GM18907 (cell line): ENCODE measurements at regions not wholly inside any gene's neighbourhood (a gene's known extent, or its start where the extent isn't known, plus 50 kb on each side); places are given as distances from the start of the nearest gene placed in this dataset.
"Not testable (repeated sequence)": the region's sequence is repeated elsewhere in the genome, so short reads cannot be mapped to it uniquely, and the experiment has no call there.

ENCODE experiments used
- ATAC-seq: cut with Tn5 transposase; IDR thresholded peaks from one replicate; pipeline ENCODE4 v1.9.1; 2021; ENCODE audit warnings: mild to moderate bottlenecking, moderate library complexity; ENCODE audit not compliant: unreplicated experiment

GRCh38 chr3:5731100-5731499 is 543.6 kb downstream of the EDEM1 start:
- no peak for ATAC-seq

- ATAC-seq, result no peak
Observed at GRCh38 chr3:5732081-5732480, 544.6 kb downstream of the EDEM1 start.

DNA sequence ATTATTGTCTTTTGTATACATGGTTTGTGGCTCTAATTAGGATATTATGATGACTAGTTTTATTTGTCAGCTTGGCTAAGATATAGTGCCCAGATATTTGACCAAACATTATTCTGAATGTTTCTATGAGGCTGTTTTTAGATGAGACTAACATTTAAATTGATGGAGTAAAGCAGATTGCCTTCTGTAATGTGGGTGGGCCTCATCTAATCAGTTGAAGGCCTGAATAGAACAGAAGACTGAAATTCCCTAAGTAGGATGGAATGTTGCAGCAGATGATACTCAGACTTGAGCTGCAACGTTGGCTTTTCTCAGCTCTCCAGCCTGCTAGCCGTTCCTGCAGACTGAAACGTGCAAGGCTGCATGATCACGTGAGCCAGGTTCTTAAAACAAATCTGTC is 546.5 kb downstream of the EDEM1 start:
- ATAC-seq, result no peak

DNA sequence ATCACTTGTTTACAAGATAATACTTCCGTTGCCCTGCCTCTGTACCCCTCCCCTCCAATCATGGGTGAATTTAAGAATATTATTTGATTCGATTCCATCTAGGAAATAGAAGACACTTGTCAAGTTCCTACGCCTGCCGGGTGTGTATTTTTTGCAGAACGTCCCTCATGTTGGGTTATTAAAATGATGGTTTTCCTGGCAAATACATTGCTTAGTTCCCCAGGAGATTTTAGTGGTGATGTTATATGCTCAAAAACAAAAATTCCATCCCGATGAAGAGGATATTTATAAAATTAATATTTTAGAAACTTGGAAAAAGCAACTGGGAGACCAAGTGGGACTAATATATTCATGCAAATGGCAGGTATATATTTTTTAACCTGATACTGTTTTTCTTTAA is 548.4 kb downstream of the EDEM1 start:
- no peak for ATAC-seq

- no peak for ATAC-seq
Observed at GRCh38 chr3:5739299-5739935, 551.9 kb downstream of the EDEM1 start.

DNA sequence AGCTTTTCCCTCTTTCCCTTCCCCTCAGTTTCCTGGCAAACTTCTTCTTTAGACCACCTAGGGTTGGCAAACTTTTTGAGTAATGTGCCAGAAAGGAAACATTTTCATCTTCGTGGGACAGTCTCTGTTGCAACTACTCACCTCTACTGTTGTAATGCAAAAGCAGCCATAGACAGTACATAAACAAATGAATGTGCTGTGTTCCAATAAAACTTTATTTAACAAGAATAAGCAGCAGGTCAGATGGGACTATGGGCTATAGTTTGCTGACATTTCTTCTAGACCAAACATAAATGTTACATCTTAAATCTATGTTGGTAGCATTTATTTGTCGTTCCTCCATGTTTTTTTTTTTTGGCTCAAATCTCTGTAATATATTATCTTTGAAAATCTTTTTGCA is 552.4 kb downstream of the EDEM1 start:
- no peak for ATAC-seq

DNA sequence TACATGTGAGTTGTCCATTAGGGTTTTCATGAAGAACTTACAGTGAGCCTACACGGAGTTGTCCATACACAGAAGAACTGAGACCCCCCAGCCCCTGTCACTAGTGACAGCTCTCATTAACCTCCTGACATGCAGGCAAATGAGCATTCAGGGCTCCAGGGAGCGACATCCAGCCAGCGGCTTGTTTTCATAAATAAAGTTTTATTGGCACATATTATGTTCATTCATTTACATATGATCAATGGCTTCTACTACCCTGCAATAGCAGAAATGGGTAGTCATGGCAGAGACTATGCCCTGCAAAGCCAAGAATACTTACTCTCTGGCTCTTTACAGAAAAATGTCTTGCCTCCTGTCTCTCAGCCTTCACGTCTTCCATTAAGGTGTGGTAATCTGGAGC is 553.5 kb downstream of the EDEM1 start:
- ATAC-seq, result no peak

- ATAC-seq, result no peak
Observed at GRCh38 chr3:5750091-5750490, 562.6 kb downstream of the EDEM1 start.

GRCh38 chr3:5750874-5751640 is 563.5 kb downstream of the EDEM1 start:
- no peak for ATAC-seq

DNA sequence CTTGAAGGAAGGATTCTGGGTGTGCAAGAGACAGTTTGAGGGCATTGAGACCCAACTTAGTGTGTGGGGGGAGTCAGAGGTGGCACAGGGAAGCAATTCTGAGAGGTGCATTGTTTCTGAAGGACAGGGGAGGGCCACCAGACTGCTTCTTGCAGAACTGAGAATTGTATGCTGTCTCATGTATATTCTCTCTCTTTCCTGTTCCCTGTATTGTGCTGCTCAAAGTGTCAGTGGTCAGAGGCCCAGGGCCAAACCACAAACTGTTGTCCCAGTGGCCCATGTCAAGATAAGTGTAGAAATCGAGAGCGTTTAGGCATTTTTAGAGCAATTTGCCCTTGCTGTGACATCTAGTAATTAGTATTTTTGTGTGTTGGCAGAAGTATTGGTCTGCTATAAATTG is 567.1 kb downstream of the EDEM1 start:
- peak; percentile 40 for ATAC-seq

DNA sequence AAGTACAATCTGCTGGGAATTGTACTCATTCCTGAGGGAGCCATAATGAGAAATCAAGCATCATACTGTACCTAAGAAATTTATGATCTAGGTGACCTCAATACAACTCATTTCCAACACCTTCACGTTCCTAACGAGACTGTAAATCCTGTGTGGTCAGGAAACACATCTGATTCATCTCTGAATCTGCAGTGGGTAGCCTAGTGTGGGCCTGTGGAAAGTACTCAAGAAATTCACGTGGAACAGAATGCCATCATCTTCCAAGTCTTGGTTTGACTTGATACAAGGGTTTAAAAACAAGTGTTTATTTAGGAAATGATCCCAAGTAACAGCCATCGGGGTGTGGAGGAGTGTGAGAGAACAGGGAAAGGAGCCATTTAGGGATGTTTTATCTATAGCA is 568.9 kb downstream of the EDEM1 start:
- no peak for ATAC-seq

DNA sequence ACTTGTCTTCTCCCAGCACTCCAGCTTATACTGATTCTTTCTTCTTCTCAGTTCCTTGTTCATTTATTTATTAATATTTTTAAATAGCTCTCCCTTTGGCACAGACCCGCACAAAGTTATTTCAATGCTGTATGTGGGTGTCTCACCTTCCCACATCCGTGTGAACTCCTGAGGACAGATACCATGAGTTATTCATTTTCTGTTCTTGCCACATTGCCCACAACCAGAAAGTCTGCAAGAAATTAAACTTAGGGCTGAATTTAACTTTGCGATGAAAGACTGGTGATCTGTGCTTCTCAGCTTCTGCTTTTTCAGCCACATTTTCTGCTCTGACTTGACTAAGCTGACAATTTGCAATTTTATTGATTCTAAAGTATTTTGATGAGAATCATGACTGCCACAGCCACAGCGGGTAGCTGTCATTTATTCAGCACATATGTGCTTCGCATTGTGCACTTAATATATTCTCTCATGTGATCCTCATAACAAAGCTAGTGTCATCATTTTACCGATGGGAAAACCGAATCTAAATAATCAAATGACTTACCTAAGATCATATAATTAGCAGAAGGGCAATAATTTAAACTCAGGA is 569.8 kb downstream of the EDEM1 start:
- no peak for ATAC-seq

GRCh38 chr3:5758699-5759098 is 571.2 kb downstream of the EDEM1 start:
- ATAC-seq, result no peak

DNA sequence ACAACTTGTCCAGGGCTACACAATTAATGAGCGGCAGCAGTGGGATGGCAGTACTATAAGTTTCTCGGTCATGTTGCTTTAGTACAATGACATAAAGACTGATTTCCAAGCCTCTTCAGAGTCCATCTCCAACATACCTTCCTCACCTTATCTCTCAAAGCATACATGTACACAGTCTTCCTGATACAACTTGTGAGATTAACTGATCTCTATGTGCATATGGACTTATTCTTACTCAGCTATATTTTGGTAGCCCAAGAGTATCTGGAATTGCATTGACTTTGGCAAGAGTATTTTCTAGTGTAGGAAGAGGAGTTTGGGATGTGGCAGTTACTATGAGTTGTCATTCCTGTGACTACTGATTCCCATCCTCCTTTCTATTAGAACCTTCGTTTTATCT is 575.0 kb downstream of the EDEM1 start:
- ATAC-seq, result no peak

- no peak for ATAC-seq
Observed at GRCh38 chr3:5766848-5767247, 579.3 kb downstream of the EDEM1 start.

DNA sequence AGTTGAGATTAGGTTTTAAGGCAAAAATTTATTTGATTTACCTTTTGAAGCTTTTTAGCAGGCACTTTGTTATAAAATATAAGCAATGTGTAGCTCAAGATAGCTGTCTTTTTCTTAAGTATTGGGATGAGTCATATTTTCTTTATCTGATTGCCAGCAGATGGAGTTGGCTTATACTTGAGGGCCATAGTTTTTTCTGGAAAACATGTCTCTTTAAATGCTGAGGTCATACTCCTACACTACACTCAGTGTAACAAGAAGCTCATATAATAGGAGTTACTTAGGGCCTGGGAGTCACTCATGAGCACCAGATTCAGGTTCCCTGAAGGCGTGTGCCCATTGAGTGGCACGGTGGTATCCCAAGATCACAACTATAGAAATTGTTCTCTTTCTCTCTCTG is 579.8 kb downstream of the EDEM1 start:
- ATAC-seq, result no peak

- no peak for ATAC-seq
Observed at GRCh38 chr3:5768281-5768945, 580.9 kb downstream of the EDEM1 start.

GRCh38 chr3:5769825-5770224 is 582.3 kb downstream of the EDEM1 start:
- ATAC-seq, result no peak

GRCh38 chr3:5774337-5774736 is 586.8 kb downstream of the EDEM1 start:
- ATAC-seq, result no peak

DNA sequence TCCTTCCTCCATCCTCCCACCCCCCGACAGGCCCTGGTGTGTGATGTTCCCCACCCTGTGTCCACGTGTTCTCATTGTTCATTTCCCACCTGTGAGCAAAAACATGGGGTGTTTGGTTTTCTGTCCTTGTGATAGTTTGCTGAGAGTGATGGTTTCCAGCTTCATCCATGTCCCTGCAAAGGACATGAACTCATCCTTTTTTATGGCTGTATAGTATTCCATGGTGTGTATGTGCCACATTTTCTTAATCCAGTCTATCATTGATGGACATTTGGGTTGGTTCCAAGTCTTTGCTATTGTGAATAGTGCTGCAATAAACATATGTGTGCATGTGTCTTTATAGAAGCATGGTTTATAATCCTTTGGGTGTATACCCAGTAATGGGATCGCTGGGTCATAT is 587.6 kb downstream of the EDEM1 start:
- ATAC-seq, result not testable (repeated sequence)

- ATAC-seq, result no peak
Observed at GRCh38 chr3:5784690-5785089, 597.2 kb downstream of the EDEM1 start.
